ENCODE measurements at regions not wholly inside any gene's neighbourhood (a gene's known extent, or its start where the extent isn't known, plus 50 kb on each side); places are given as distances from the start of the nearest gene placed in this dataset.

DNA sequence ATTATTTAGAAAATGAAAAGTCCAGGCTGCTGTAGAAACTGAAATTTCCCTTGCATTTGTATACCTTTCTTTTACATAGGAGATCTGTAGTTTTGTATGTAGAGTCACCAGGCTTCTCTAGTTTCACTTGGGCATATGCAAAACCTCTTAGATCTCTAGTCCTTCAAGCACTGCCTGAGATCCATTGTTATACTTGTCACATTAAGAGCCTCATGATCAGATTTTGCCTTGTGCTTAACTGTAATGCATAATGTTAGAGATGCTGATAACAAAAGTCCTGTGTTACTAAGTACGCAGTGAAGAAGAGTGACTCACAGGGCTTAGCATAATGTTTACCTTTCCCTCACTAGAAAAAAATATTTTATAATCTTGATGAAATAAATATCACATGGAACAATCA is 250.2 kb downstream of the CYLC2 start:
- POLR2A ChIA-PET, result no interaction called here
- Mint-ChIP-seq H3K36me3 (ENCODE audit: insufficient read depth, unreplicated experiment) (no peaks in the 10 kb centered on the region), H3K4me3 (ENCODE audit: unreplicated experiment) (no peak overlapping the region), H3K27me3 (ENCODE audit: insufficient read depth, unreplicated experiment) (no peaks in the 10 kb centered on the region), H3K4me1 (ENCODE audit: low read depth, unreplicated experiment) (no peaks in the 10 kb centered on the region), H3K9me3 (ENCODE audit: unreplicated experiment) (no peaks in the 10 kb centered on the region), H3K27ac (ENCODE audit: unreplicated experiment) (no peak overlapping the region)
- H3K4me1 ChIP-seq, result no peaks in the 10 kb centered on the region
- BruUV-seq (replicated peaks), result no TSS peak
- no peak for DNase-seq
- CTCF ChIA-PET, result no interaction called here
- H3K9me3 ChIP-seq, result no peaks in the 10 kb centered on the region; the same call in 1 of the 2 replicates
- no peaks in the 10 kb centered on the region for H3K36me3 ChIP-seq (ENCODE audit: control insufficient read depth, insufficient read depth, low read length)
- TF ChIP-seq, protein P1, sequence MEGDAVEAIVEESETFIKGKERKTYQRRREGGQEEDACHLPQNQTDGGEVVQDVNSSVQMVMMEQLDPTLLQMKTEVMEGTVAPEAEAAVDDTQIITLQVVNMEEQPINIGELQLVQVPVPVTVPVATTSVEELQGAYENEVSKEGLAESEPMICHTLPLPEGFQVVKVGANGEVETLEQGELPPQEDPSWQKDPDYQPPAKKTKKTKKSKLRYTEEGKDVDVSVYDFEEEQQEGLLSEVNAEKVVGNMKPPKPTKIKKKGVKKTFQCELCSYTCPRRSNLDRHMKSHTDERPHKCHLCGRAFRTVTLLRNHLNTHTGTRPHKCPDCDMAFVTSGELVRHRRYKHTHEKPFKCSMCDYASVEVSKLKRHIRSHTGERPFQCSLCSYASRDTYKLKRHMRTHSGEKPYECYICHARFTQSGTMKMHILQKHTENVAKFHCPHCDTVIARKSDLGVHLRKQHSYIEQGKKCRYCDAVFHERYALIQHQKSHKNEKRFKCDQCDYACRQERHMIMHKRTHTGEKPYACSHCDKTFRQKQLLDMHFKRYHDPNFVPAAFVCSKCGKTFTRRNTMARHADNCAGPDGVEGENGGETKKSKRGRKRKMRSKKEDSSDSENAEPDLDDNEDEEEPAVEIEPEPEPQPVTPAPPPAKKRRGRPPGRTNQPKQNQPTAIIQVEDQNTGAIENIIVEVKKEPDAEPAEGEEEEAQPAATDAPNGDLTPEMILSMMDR (IDR thresholded peaks at IDR 0.05; ENCODE audit: insufficient read depth in 1 of 2, low read depth in 1 of 2, low read length in 1 of 2, severe bottlenecking in 1 of 2, unreplicated experiment in 1 of 2), result no peak
- H3K27me3 ChIP-seq (replicated peaks; ENCODE audit: control insufficient read depth, insufficient read depth, low read length), result no peaks in the 10 kb centered on the region
- intact Hi-C loops (cut with micrococcal nuclease; ENCODE audit: unreplicated experiment), result no loop called here
- no peak overlapping the region for H3K4me3 ChIP-seq (ENCODE audit: low read depth, low read length)

DNA sequence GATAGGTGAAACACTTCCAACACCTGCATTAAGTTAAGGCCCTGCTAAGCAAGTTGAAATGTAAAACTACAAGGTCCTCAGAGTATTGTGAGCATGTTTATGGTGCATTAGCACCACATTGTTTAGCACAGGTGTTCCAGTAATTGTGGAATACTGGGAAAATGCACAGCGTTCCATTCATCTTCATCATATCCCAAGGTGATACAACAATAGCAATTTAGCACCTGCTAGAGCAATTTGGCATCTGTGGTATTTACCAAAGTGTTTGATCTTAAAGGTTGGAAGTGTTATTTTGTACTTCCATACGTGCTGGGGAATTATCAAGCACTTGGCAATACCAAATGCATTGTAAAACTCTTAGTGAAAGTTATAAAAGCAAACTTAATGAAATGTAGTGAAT is 266.8 kb downstream of the CYLC2 start:
- no peaks in the 10 kb centered on the region for H3K27me3 Mint-ChIP-seq (ENCODE audit: insufficient read depth, unreplicated experiment)
- POLR2A ChIA-PET, result no interaction called here

DNA sequence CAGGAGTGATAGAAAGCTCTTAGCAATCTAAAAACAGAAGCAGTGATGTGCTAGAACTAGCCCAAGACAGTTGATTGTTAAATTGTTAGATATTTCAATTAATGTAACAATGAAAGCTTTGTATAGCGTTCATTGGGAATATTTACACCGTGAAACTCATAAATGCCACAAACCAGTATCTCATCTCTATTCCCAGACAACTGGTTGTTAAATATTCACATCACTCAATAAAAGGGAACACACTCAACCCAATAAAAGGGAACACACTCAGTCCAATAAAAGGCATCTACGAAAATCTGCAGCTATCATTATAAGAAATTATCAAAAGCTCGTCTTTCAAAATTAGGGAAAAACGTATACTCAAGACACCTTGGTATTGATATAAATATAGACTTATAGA is 270.9 kb downstream of the CYLC2 start:
- intact Hi-C loops (cut with micrococcal nuclease; ENCODE audit: unreplicated experiment), result no loop called here
- Mint-ChIP-seq H3K4me1 (ENCODE audit: low read depth, unreplicated experiment) (no peaks in the 10 kb centered on the region), H3K27me3 (ENCODE audit: insufficient read depth, unreplicated experiment) (no peaks in the 10 kb centered on the region), H3K27ac (ENCODE audit: unreplicated experiment) (no peak overlapping the region), H3K36me3 (ENCODE audit: insufficient read depth, unreplicated experiment) (no peaks in the 10 kb centered on the region), H3K4me3 (ENCODE audit: unreplicated experiment) (no peak overlapping the region), H3K9me3 (ENCODE audit: unreplicated experiment) (peaks cover 6% of the 10 kb centered on the region)
- no peaks in the 10 kb centered on the region for H3K36me3 ChIP-seq (ENCODE audit: control insufficient read depth, insufficient read depth, low read length)
- ChIA-PET CTCF (no interaction called here), POLR2A (no interaction called here)
- no peaks in the 10 kb centered on the region for H3K9me3 ChIP-seq
- H3K4me1 ChIP-seq, result no peaks in the 10 kb centered on the region
- no peak for DNase-seq
- no peak overlapping the region for H3K4me3 ChIP-seq (ENCODE audit: low read depth, low read length)
- no TSS peak for BruUV-seq (replicated peaks)
- TF ChIP-seq, protein P1 (IDR thresholded peaks at IDR 0.05; ENCODE audit: insufficient read depth in 1 of 2, low read depth in 1 of 2, low read length in 1 of 2, severe bottlenecking in 1 of 2, unreplicated experiment in 1 of 2), result no peak
- H3K27me3 ChIP-seq (replicated peaks; ENCODE audit: control insufficient read depth, insufficient read depth, low read length), result no peaks in the 10 kb centered on the region

More for the DNA sequence above, 266.8 kb downstream of the CYLC2 start:
- no peaks in the 10 kb centered on the region for H3K4me1 Mint-ChIP-seq (ENCODE audit: low read depth, unreplicated experiment)
- TF ChIP-seq, protein P1 (IDR thresholded peaks at IDR 0.05; ENCODE audit: insufficient read depth in 1 of 2, low read depth in 1 of 2, low read length in 1 of 2, severe bottlenecking in 1 of 2, unreplicated experiment in 1 of 2), result no peak
- H3K36me3 ChIP-seq (ENCODE audit: control insufficient read depth, insufficient read depth, low read length), result no peaks in the 10 kb centered on the region
- no peak overlapping the region for H3K4me3 Mint-ChIP-seq (ENCODE audit: unreplicated experiment)
- no TSS peak for BruUV-seq (replicated peaks)
- H3K27ac Mint-ChIP-seq (ENCODE audit: unreplicated experiment), result no peak overlapping the region
- DNase-seq, result no peak
- peaks cover 10% of the 10 kb centered on the region for H3K9me3 Mint-ChIP-seq (ENCODE audit: unreplicated experiment)
- no peaks in the 10 kb centered on the region for H3K4me1 ChIP-seq
- CTCF ChIA-PET, result no interaction called here
- no peaks in the 10 kb centered on the region for H3K36me3 Mint-ChIP-seq (ENCODE audit: insufficient read depth, unreplicated experiment)
- intact Hi-C loops (cut with micrococcal nuclease; ENCODE audit: unreplicated experiment), result no loop called here
- H3K4me3 ChIP-seq (ENCODE audit: low read depth, low read length), result no peak overlapping the region
- no peaks in the 10 kb centered on the region for H3K9me3 ChIP-seq
- no peaks in the 10 kb centered on the region for H3K27me3 ChIP-seq (replicated peaks; ENCODE audit: control insufficient read depth, insufficient read depth, low read length)

All from Caco-2 (cell line).